GM23338 (cell line): ENCODE measurements at regions not wholly inside any gene's neighbourhood (a gene's known extent, or its start where the extent isn't known, plus 50 kb on each side); places are given as distances from the start of the nearest gene placed in this dataset.

Experiments used
- CREB1 ChIP-seq: fragments of 250-450 bp; sonication (Bioruptor Pico); IDR thresholded peaks from 2 replicates; pipeline ENCODE4 v1.5.0; 2020; ENCODE audit warnings: low read depth, mild to moderate bottlenecking, moderate library complexity
- CTCF ChIP-seq, 2 experiments: fragments of 200-600 bp in 1 of 2; sonication (generic) in 1 of 2; conservative IDR thresholded peaks; 2 replicates each; pipeline versions ENCODE4 v1.5.1 to v1.6.1; 2016 to 2017; ENCODE audit warnings: antibody characterized with exemption in 2 of 2, low read depth in 2 of 2, mild to moderate bottlenecking in 2 of 2, moderate library complexity in 1 of 2
- EZH2 ChIP-seq: fragments of 200-600 bp; sonication (generic); IDR thresholded peaks from one replicate; pipeline ENCODE4 v1.8.0; 2017; ENCODE audit warnings: antibody characterized with exemption, mild to moderate bottlenecking, low read depth; ENCODE audit not compliant: unreplicated experiment
- EZH2phosphoT487 ChIP-seq: fragments of 200-600 bp; sonication (generic); IDR thresholded peaks from one replicate; pipeline ENCODE4 v1.8.1; 2018; ENCODE audit warnings: antibody characterized with exemption; ENCODE audit not compliant: unreplicated experiment
- JUNB ChIP-seq: IDR thresholded peaks from one replicate; pipeline ENCODE4 v1.6.1; 2016; ENCODE audit warnings: antibody characterized with exemption; ENCODE audit not compliant: unreplicated experiment
- POLR2AphosphoS5 ChIP-seq: IDR thresholded peaks from 2 replicates; pipeline ENCODE4 v1.6.1; 2016; ENCODE audit warnings: antibody characterized with exemption, low read depth
- REST ChIP-seq: IDR thresholded peaks from one replicate; pipeline ENCODE4 v1.6.1; 2018; ENCODE audit warnings: antibody characterized with exemption; ENCODE audit not compliant: unreplicated experiment
- STAT1 ChIP-seq: IDR thresholded peaks from one replicate; pipeline ENCODE4 v1.6.1; 2016; ENCODE audit warnings: antibody characterized with exemption; ENCODE audit not compliant: unreplicated experiment
- ZNF114 ChIP-seq: fragments of 250-450 bp; sonication (Bioruptor Pico); IDR thresholded peaks from 2 replicates; pipeline ENCODE4 v1.5.0; 2020; ENCODE audit warnings: mild to moderate bottlenecking, moderate library complexity
- ZNF331 ChIP-seq: fragments of 250-450 bp; sonication (Bioruptor Pico); IDR thresholded peaks from 2 replicates; pipeline ENCODE4 v1.5.0; 2020; ENCODE audit warnings: low read depth, mild to moderate bottlenecking, moderate library complexity

GRCh38 chrX:40423299-40423698, 157.5 kb upstream of the ATP6AP2 start:
- TF ChIP-seq CTCF (conservative IDR thresholded peaks at IDR 0.05; ENCODE audit: low read depth in 2 of 2) (no peak), REST (no peak), POLR2AphosphoS5 (no peak), CREB1 (CRISPR knock-in tag) (no peak), ZNF114 (CRISPR knock-in tag) (no peak), EZH2 (no peak), EZH2phosphoT487 (no peak), ZNF331 (CRISPR knock-in tag) (no peak), STAT1 (no peak), JUNB (no peak)
